ENCODE measurements at regions not wholly inside any gene's neighbourhood (a gene's known extent, or its start where the extent isn't known, plus 50 kb on each side); places are given as distances from the start of the nearest gene placed in this dataset.

DNA sequence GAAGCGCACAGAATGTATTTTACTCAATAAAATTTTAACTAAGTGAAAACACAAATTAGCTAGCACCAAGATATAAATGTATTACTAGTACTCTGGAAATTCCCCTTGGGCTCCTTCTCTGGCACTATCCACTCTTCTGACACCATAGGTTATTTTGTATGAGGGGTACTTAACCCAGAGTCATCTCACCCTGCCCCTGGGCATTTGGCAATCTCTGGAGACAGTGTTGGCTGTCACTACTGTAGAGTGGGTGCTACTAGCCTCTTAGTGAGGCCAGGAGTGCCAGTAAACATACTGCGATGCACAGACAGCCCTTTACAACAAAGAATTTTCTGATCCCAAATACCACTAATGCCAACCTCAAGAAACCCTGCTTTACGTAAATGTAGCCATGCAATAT is 246.3 kb upstream of the KBTBD8 start:
- no peak for DNase-seq

DNA sequence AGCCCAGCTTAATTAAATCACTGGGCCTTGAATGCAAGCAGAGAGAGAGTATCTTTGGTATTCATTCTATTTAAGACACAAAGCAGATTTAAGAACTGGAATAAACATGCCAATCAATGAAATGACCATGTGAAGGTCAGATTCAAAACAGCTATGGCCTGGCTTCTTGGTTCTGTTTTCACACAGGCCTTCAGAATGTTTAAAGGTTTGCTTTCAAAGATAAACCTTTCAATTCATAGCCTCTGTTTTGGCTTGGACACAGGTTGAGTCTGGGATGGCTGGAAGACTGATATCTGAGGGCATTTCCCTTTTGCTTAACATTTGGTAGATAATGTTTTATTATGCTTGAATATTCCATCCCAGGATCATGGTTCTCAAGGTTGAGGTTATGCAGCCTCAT is 244.4 kb upstream of the KBTBD8 start:
- DNase-seq: no peak

DNA sequence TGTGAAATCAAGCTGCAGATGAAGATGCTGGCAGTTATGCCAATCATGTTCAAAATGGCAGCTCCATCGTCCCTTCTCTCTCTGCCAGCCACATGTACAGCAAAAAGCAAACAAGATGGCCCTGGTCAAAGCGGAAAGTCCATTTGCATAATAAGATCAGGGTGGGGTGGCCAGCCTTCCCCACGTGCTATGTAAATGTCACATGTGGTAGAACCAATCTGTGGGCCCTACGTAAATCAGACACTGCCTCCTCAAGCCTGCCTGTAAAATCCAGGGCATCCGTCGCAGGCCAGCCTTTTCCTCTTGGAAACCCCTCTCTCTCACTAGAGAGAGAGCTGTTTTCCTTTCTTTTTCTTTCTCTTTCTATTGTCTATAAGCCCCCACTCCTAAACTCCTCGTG is 243.5 kb upstream of the KBTBD8 start:
- no peak for DNase-seq

DNA sequence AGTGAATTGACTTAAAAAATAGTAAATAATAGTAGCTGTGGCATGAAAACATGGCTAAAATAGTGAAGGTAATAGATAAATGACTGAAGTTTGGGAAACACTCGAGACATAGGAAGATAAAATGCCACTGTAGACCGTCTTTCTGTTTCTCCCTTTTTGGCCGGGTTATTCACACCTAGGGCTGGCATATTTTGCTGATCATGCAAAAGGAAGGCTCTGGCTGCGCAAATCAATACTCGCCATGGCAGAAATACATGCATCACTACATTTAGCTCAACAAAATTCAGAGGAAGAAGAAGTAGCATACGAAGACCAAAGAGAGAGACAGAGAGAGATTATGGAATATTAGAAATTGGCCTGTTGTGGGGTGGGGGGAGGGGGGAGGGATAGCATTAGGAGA is 242.2 kb upstream of the KBTBD8 start:
- no peak for DNase-seq

DNA sequence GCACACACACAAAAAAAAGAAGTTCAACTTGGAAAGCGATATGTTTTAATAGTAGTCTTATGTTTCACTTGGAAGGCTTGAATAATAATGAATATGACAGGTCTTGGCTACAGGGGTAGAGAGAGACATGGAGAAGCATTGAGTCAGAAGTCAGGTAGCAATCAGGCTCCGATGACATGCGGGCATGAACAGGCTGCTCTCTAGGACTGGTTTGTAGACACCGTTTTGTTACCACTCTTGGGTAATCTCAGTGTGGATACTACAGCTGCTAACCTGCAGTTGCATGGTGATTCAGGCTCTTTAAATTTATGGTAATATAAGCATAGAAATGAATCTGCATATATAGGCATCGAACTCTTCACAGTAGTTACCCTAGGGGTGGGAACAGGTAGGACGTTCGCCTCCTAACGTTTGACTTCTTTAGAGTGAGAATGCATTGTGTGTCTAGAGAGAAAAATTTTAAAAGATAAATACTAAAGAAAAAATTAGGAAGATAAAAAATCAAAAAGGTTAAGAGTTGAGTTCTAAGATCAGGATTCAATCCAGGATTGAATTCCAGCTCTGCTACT is 241.6 kb upstream of the KBTBD8 start:
- DNase-seq: no peak

DNA sequence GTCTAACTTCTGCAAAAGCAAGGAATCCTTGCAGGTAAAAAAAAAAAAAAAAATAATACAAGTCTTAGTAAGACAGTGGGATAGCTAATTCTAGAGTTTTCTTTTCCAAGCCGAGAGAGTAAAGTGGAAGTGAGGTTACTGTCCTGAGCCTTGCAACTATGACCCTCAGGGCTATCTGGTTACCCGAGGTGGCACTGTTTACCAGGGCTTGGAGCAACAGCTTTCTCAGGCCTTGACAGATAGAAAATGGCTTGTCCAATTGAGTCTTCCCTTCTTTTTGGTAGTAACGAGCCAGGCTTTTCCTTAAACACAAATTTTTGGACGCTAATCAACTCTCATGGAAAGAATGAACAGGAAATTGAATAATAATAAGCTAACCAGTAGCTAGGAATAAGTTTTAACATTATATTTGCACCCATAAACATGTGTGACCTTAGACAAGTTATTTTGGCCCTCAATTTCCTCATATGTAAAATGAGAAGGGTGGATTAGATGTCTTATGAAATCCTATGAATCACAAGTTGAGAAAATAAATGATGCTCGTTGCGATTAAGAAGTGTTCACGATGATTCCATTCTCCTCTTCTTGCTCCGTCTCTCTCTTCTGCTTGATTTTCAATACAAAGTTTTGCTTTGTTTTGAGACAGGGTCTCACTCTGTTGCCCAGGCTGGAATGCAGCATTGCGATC is 236.9 kb upstream of the KBTBD8 start:
- no peak for DNase-seq

GRCh38 chr3:66762916-66763693 is 235.0 kb upstream of the KBTBD8 start:
- no peak for DNase-seq

GRCh38 chr3:66778107-66778506 is 220.0 kb upstream of the KBTBD8 start:
- no peak for DNase-seq

DNA sequence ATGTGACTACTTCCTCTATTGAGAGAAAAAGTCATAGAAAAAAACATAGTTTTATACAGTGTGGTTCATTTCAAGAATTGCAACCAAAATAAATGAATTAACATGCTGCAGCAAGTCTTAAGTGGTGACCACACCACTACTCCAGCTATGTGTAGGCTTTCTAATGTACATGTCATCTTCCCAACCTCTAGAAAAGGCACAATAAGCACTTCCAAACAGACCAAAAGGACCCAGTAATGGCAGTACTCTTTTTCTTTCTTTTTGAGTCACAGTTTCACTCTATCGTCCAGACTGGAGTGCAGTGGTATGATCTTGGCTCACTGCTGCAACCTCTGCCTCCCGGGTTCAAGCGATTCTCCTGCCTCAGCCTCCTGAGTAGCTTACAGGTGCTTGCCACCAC is 219.3 kb upstream of the KBTBD8 start:
- DNase-seq: no peak

DNA sequence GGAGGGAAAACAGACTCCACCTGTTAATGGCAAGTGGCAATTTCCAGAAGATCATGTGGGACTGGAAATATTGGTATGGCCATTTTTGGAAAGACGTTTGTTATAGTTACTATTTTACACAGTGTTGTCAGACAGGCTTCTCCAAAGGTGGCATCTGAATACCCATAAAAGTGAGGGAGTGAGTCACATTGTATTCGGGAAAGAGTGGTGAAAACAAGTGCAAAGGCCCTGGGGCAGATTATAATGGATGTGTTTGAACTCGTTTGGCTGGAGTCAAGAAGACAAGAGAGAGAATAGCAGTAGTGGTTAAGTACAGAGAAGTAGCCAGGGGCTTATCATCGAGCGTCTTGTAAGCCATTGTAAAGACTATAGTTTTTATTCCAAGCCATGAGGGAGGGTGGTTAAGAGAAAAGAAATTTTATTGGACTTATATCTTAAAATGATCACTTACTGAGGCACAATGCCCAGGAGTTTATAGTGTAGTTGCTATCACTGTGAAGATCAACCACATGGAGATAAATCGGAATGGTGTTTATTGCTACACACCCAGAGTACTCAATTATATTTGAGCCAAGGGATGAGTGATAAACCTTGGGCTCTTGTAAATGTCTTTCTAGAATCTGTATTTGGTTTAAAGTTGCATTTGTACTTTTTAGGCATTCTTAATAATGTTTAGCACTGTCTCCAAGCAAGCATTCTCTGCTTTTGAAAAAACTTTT is 212.8 kb upstream of the KBTBD8 start:
- DNase-seq: no peak

GRCh38 chr3:66789580-66790237 is 208.4 kb upstream of the KBTBD8 start:
- no peak for DNase-seq

DNA sequence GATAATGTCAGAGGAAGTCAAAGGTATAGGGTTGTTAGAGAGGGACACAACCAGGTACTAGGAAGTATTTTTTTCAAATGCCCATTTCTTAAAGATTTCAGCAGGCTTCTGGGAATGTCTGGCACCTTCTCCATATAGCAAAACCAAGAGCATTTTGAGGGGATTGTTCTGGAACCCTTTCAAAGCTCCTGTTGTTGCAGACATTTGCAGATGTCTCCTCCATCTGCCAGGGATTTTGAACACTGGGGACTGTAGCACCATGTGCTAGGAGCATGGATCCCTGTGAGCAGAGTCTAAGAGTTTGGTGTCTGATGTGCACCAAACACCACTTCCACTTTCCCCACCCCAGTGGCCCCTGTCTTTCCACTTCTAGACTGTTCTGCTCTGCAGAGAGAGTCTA is 206.0 kb upstream of the KBTBD8 start:
- no peak for DNase-seq

GRCh38 chr3:66795365-66795764 is 202.7 kb upstream of the KBTBD8 start:
- no peak for DNase-seq

DNA sequence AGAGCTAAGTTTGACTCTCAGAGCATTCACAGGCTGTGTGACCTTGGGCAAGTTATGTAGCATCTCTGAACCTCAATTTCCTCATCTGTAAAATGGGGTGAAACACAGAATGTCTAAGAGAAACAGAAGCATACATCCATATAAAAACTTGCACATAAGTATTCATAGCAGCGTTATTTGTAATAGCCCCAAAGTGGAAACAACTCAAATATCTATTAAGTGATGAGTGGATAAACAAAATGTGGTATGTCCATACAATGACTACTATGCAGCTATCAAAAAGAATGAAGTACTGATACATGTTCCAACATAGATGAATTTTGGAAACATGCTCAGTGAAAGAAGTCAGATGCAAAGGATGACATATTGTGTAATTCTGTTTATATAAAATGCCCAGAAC is 201.8 kb upstream of the KBTBD8 start:
- DNase-seq: no peak

DNA sequence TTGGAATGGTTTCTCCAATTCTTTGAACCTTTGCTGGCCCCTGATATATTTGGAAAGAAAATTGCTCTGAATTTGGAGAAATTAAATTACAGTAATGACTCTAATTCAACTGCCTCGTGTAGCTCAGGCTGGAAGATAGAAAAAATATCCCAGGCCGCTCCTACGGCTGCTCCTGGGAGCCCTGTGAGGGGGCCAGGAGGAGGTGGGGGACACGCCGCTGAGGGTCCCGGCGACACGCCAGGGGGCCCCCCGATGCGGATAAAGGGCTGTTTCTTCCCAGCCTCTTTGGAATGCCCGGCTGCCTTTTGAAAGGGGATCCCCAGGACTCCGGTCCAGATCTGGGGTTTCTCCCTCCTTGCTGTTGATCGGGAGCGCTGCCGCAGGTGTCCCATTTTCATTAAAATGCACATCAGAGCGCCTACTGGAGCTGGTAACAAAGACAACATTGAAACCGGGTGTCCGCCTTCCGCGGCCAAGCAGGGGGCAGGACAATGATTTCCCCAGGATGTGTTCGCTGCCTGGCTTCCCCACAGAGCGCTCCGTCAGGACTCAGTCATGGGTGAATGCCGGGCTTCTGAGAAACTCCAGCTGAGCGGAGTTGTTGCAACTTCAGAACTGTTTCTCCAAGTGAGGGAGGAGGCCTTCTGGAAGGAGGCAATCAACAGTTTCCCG is 200.1 kb upstream of the KBTBD8 start:
- no peak for DNase-seq

DNA sequence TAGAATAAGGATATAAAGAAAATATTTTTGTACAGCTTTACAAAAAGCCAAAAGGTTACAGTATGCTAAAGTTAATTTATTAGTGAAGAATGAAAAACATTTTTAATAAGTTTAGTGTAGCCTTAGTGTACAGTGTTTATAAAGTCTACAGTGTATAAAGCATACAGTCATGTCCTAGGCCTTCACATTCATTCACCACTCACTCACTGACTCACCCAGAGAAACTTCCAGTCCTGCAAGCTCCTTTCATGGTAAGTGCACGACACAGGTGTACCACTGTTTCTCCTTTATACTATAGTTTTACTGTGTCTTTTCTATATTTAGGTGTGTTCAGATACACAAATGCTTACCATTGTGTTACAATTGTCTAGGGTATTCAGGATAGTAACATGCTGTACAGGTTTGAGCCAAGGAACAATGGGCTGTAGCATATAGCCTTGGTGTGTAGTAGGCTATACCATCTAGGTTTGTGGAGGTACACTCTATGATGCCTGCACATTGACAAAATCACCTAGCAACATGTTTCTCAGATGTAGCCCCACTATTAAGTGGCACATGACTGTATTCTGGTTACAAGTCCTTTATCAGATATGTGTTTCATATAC is 197.1 kb upstream of the KBTBD8 start:
- no peak for DNase-seq

- no peak for DNase-seq
Measured at GRCh38 chr3:66803206-66803605, 194.9 kb upstream of the KBTBD8 start.

GRCh38 chr3:66803721-66804695 is 194.1 kb upstream of the KBTBD8 start:
- DNase-seq: no peak

- no peak for DNase-seq
Measured at GRCh38 chr3:66808891-66809594, 189.1 kb upstream of the KBTBD8 start.

DNA sequence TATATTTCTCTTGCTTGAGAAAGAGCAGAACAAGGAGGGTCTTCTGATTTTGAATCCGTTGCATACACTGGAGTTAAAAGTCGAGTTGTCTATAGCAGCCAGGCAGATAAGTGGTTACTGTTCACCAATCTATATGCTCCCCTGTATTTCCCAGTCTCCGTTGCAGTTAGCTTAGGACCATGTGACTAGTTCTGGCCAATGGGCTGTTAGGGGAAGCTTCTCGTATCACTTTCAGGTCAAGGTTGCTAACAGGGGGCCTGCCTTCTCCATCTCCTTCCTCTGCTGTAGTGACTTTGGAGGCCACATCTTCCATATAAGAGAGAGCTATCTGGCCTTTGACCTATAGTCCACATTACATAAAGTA is 188.5 kb upstream of the KBTBD8 start:
- DNase-seq: no peak
